Adipocyte (in vitro differentiated cells): ENCODE measurements at regions not wholly inside any gene's neighbourhood (a gene's known extent, or its start where the extent isn't known, plus 50 kb on each side); places are given as distances from the start of the nearest gene placed in this dataset.

Source experiments
- DNase-seq: peaks from one replicate; pipeline ENCODE4 v3.0.0-alpha.2; 2015; ENCODE audit warnings: low read depth
- H3K27me3 ChIP-seq: replicated peaks from 2 replicates; pipeline ENCODE4 v1.7.0; 2013; ENCODE audit warnings: mild to moderate bottlenecking, low read length, moderate library complexity; ENCODE audit not compliant: control insufficient read depth, insufficient read depth
- H3K36me3 ChIP-seq: 2 replicates; pipeline ENCODE4 v1.7.0; 2013; ENCODE audit warnings: low read length, mild to moderate bottlenecking, moderate library complexity; ENCODE audit not compliant: control insufficient read depth, insufficient read depth, severe bottlenecking
- H3K4me1 ChIP-seq: 2 replicates; pipeline ENCODE4 v1.7.0; 2013; ENCODE audit warnings: mild to moderate bottlenecking, low read length, moderate library complexity; ENCODE audit not compliant: control insufficient read depth, insufficient read depth
- H3K4me3 ChIP-seq: 2 replicates; pipeline ENCODE4 v1.7.0; 2013; ENCODE audit warnings: mild to moderate bottlenecking, low read length, moderate library complexity
- H3K9ac ChIP-seq: 2 replicates; pipeline ENCODE4 v1.7.0; 2013; ENCODE audit warnings: mild to moderate bottlenecking, low read length, moderate library complexity
- H3K9me3 ChIP-seq: 2 replicates; pipeline ENCODE4 v1.7.0; 2013; ENCODE audit warnings: mild to moderate bottlenecking, low read length, moderate library complexity; ENCODE audit not compliant: control insufficient read depth

DNA sequence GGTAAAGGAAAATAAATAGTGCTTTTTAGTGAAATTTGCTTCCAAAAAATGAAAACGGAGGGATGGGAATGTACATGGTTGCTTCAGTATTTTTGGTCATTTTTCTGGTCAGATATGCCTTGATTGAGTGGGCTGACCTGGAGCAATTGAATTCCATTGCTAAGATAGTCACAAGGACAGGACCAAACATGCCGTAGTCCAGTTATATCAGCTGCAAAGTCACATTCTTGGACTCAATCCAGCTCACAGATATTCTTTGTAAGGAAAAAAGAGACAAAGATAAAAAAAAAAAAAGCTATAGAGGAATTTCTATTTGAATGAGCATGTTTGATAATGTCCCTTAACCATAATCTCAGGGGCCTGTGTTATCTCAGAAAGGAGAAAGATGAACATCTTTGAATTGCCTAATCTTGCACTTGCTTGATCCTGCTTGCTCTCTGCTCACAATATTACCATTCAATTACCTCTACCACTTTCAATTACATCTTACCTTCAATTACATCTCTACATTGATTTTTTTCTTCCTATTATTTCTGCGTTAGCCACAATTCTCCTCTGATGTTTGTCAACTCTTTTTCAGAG lies 75.4 kb upstream of the PACRGL start:
- H3K4me1 ChIP-seq = peaks cover 28% of the 10 kb centered on the region
- DNase-seq = peak; percentile 19
- no peaks in the 10 kb centered on the region for H3K9me3 ChIP-seq
- no peaks in the 10 kb centered on the region for H3K27me3 ChIP-seq
- no peak overlapping the region for H3K4me3 ChIP-seq
- H3K36me3 ChIP-seq = no peaks in the 10 kb centered on the region
- peak overlapping the region; percentile 21 for H3K9ac ChIP-seq

DNA sequence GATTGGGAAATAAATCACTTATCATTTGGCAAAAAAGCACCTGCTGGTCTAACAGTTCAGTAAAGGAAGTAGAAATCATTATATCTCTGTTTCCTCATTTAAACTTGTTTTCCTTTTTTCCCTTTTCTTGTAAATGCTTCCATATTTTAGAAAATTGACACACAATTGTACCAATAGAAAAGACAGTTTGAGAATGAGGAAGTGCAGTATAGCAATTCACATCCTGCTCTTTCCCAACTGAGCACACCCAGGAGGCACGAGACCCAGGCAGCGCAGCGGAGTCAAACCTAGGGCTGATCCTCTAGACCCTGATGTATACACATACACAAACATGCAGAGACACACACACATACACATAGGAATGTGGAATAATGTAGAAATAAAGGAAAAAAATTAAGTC lies 74.8 kb upstream of the PACRGL start:
- Histone ChIP-seq H3K4me1 (peaks cover 28% of the 10 kb centered on the region), H3K27me3 (no peaks in the 10 kb centered on the region), H3K9ac (peak overlapping the region; percentile 21), H3K9me3 (no peaks in the 10 kb centered on the region), H3K36me3 (no peaks in the 10 kb centered on the region), H3K4me3 (no peak overlapping the region)
- no peak for DNase-seq

DNA sequence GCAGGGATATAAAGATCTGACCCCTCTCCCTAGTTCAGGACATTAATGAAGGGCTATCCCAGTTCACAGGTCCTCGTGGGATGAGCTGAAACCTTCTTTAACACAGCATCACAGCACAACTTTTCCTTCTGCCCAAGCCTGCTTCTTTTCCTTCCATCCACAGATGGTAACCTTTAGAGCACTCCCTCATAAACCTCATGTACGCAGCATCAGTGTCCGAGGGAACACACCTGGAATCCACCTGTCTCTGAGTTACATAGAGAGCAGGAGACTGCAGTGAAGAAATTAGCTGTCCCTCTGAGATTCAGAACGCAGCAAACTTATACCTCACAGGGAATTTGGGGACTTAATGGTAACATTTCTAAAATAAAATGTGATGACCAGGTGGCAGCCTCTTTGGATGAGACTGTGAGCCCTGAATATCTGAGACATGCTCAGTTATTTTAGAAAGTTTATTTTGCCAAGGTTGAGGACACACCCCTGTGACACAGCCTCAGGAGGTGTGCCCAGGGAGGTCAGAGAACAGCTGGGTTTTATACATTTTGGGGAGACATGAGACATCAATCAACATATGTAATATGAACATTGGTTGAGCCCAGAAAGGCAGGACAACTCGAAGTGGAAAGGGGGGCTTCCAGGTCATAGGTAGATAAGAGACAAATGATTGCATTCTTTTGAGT lies 73.8 kb upstream of the PACRGL start:
- Histone ChIP-seq H3K9me3 (no peaks in the 10 kb centered on the region), H3K9ac (no peak overlapping the region), H3K27me3 (no peaks in the 10 kb centered on the region), H3K36me3 (no peaks in the 10 kb centered on the region), H3K4me1 (peaks cover 28% of the 10 kb centered on the region), H3K4me3 (no peak overlapping the region)
- no peak for DNase-seq

DNA sequence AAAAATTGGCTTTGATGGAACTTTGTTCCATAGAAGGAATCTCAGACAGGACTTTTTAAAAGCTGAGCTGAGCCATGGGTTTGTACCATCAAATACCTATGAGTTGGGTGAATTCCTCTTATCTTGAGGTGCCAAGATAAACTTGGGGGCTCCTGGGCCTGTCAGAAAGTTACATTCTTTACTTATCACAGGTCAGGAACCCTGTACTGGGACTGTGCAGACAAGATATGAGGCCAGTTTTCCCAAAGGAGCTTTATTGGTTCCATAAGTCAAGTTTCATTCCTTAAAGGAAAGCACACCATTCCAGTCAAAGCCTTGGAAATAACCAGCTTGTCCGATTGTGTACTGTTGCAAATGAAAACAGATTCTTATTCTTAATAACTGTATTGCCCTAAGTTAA lies 72.4 kb upstream of the PACRGL start:
- no peak overlapping the region for H3K9ac ChIP-seq
- DNase-seq = no peak
- H3K9me3 ChIP-seq = no peaks in the 10 kb centered on the region
- no peak overlapping the region for H3K4me3 ChIP-seq
- no peaks in the 10 kb centered on the region for H3K27me3 ChIP-seq
- H3K4me1 ChIP-seq = peaks cover 22% of the 10 kb centered on the region
- no peaks in the 10 kb centered on the region for H3K36me3 ChIP-seq

DNA sequence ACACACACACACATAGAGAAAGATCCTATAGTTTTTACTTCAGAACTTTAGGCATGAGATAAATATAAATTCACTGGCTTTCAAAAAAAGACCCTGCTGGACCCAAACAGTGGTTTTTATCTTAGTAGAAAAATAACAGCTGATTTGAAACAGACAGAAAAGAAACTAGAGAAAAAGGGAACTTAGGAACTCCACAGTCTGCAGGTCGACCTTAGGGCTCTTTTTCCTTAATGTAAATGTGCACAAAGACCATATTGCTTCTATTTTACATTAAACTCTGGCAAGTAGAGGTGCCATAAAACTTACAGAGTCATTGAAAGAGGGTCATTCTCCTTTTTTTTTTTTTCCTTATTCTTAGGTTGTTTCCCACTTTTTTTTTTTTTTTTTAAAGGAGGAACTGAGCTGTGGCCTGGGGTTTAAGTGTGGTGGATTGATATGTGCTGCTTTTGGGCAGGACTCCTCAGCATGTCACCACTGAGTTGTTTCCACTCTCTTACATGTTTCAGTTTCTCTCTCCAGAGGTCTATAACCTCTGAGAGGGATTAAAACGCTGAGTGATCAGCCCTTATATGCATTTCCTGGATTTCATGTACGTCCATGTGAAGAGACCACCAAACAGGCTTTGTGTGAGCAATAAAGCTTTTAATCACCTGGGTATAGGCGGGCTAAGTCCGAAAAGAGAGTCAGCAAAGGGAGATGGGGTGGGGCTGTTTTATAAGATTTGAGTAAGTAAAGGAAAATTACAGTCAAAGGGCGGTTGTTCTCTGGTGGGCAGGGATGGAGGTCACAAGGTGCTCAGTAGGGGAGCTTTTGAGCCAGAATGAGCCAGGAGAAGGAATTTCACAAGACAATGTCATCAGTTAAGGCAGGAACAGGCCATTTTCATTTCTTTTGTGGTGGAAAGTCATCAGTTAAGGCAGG lies 70.8 kb upstream of the PACRGL start:
- Histone ChIP-seq H3K9me3 (no peaks in the 10 kb centered on the region), H3K27me3 (no peaks in the 10 kb centered on the region), H3K4me3 (no peak overlapping the region), H3K9ac (no peak overlapping the region), H3K36me3 (no peaks in the 10 kb centered on the region), H3K4me1 (peaks cover 14% of the 10 kb centered on the region)
- DNase-seq = no peak

DNA sequence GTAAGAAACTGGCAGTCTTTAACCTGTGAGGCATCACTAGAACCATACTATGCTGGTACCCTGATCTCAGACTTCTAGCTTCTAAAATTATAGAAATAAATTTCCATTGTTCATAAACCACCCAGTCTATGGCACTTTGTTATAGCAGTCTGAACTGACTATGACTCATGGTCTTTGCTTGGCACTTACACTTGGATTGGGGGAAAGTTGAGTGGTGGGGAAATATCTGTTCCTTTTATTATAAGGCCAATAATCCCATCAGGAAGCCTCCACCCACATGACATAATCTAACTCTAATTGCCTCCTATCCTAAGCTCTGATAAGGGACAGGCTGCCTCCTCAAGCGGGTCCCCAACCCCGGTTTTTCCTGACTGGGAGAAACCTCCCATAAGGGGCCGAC lies 61.4 kb upstream of the PACRGL start:
- Histone ChIP-seq H3K36me3 (no peaks in the 10 kb centered on the region), H3K9ac (no peak overlapping the region), H3K4me1 (peaks cover 6% of the 10 kb centered on the region), H3K27me3 (no peaks in the 10 kb centered on the region), H3K9me3 (no peaks in the 10 kb centered on the region), H3K4me3 (no peak overlapping the region)
- DNase-seq = no peak

DNA sequence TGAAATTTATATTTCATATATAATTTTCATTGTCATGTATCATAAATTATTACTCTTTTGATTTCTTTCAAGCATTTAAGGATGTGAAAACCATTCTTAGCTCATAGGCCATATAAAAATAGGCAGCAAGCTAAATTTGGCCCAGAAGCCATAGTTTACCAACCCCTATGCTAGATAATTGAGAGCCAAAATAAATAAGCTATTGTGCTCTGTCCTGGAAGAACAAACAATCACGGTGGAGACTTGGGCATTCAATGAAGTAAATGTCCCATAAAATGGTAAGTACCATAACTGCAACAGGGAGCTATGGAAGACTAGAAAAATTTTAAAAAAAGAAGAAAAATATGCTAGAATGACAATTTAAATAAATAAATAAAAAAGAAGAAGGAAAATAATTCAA lies 60.9 kb upstream of the PACRGL start:
- DNase-seq = no peak
- Histone ChIP-seq H3K4me3 (no peak overlapping the region), H3K36me3 (no peaks in the 10 kb centered on the region), H3K9me3 (no peaks in the 10 kb centered on the region), H3K9ac (no peak overlapping the region), H3K4me1 (peaks cover 10% of the 10 kb centered on the region), H3K27me3 (no peaks in the 10 kb centered on the region)

DNA sequence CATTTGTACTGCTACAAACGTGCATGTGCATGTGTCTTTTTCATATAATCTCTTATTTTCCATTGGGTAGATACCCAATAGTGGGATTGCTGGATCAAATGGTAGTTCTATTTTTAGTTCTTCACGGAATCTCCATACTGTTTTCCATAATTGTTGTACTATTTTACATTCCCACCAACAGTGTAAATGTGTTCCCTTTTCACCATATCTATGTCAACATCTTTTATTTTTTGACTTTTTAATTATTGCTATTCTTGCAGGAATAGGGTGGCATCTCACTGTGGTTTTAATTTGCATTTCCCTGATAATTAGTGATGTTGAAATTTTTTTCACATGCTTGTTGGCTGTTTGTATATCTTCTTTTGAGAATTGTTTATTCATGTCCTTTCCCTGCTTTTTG lies 59.3 kb upstream of the PACRGL start:
- no peak for DNase-seq
- Histone ChIP-seq H3K9me3 (no peaks in the 10 kb centered on the region), H3K9ac (no peak overlapping the region), H3K4me3 (no peak overlapping the region), H3K36me3 (no peaks in the 10 kb centered on the region), H3K4me1 (peaks cover 26% of the 10 kb centered on the region), H3K27me3 (no peaks in the 10 kb centered on the region)

DNA sequence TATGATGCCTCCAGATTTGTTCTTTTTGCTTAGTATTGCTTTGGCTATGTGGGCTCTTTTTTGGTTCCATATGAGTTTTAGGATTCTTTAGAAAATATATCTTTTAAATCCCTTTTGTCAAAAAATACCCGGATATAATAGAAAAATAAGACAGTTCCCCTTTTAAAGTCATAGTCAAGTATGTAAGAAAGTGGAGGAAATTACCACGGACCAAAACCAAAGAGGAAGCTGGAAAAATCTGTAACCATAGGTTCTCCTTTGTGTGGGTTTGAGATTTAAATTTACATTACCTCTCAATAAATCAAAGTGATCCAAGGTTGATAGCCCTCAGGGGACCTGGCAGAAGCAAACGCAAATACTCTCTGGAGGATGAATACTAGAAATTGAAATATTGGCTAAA lies 58.3 kb upstream of the PACRGL start:
- H3K27me3 ChIP-seq = no peaks in the 10 kb centered on the region
- H3K36me3 ChIP-seq = no peaks in the 10 kb centered on the region
- no peak for DNase-seq
- no peak overlapping the region for H3K9ac ChIP-seq
- no peak overlapping the region for H3K4me3 ChIP-seq
- H3K9me3 ChIP-seq = no peaks in the 10 kb centered on the region
- peaks cover 36% of the 10 kb centered on the region for H3K4me1 ChIP-seq

DNA sequence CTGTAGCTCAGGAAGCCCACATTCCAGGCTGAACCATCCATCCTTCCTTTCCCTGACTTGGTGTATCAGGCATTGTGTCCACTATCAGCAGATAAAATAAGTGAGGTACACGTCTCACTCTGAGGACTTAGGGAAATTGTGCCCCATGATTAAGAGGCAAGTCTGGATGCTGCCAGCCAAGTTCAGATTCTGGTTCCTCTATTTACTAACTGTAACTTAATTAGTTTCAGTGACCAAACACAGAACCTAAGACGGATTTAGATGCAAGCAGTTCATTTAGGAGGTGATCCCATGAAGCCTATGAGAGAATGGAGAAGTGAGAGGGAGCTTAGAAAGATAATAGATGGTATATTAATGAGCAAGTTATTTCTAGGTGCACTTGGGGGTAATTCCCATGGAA lies 56.6 kb upstream of the PACRGL start:
- Histone ChIP-seq H3K9me3 (no peaks in the 10 kb centered on the region), H3K4me3 (no peak overlapping the region), H3K27me3 (no peaks in the 10 kb centered on the region), H3K9ac (no peak overlapping the region), H3K4me1 (peaks cover 53% of the 10 kb centered on the region), H3K36me3 (no peaks in the 10 kb centered on the region)
- no peak for DNase-seq

DNA sequence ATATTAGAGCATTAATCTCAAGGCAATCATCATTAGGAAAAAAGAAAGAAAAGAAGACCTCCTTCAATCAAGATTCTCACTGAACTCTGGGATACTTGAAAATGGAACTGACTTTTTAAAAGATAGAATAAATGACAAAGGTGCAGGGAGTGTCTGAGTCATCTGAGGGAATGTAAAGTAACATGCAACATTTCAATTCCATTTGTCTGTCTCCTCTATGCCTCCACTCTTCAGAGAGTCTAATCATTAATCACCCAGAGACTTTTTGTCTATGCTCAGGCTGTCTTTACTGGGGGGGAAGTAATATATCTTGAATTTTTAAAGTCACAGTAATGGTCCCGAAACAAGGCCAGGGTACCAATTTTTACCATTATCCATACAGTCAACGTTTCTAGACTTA lies 55.0 kb upstream of the PACRGL start:
- Histone ChIP-seq H3K4me3 (peak overlapping the region; percentile 42), H3K36me3 (no peaks in the 10 kb centered on the region), H3K27me3 (no peaks in the 10 kb centered on the region), H3K9ac (peak overlapping the region; percentile 70), H3K4me1 (peaks cover 58% of the 10 kb centered on the region), H3K9me3 (no peaks in the 10 kb centered on the region)
- no peak for DNase-seq
